HUES64 (cell line): ENCODE measurements at regions not wholly inside any gene's neighbourhood (a gene's known extent, or its start where the extent isn't known, plus 50 kb on each side); places are given as distances from the start of the nearest gene placed in this dataset.

Source experiments
- H3K27ac ChIP-seq: 2 replicates; pipeline ENCODE4 v1.7.0; 2013; ENCODE audit warnings: low read depth, low read length, inconsistent platforms
- H3K27me3 ChIP-seq: 2 replicates; pipeline ENCODE4 v1.6.1; 2013; ENCODE audit warnings: mild to moderate bottlenecking, low read length; ENCODE audit not compliant: insufficient read depth
- H3K36me3 ChIP-seq: 2 replicates; pipeline ENCODE4 v1.6.1; 2013; ENCODE audit warnings: mild to moderate bottlenecking, low read length; ENCODE audit not compliant: insufficient read depth
- H3K4me1 ChIP-seq: 2 replicates; pipeline ENCODE4 v1.6.1; 2013; ENCODE audit warnings: mild to moderate bottlenecking, low read length, moderate library complexity; ENCODE audit not compliant: insufficient read depth
- H3K4me3 ChIP-seq: 2 replicates; pipeline ENCODE4 v1.5.1; 2013; ENCODE audit warnings: mild to moderate bottlenecking, low read length, moderate library complexity
- H3K9ac ChIP-seq: 2 replicates; pipeline ENCODE4 v1.6.1; 2013; ENCODE audit warnings: mild to moderate bottlenecking, low read depth, low read length
- H3K9me3 ChIP-seq: 2 replicates; pipeline ENCODE4 v1.6.1; 2013; ENCODE audit warnings: low read depth, low read length; ENCODE audit not compliant: insufficient read depth
- WGBS: fragments of 150-250, 120-280 bp; methylation state at CpG from one replicate; pipeline ENCODE4 v1.1.7; 2013; ENCODE audit warnings: missing lambda C conversion rate; 5-methylcytosine and 5-hydroxymethylcytosine counted together

GRCh38 chr14:61847861-61848260 lies 85.6 kb downstream of the SNAPC1 start:
- WGBS: 85% methylated on average over 3 of the region's 3 CpGs
- Histone ChIP-seq H3K4me3 (no peak overlapping the region), H3K9ac (no peak overlapping the region), H3K27ac (no peak overlapping the region), H3K9me3 (no peaks in the 10 kb centered on the region), H3K27me3 (no peaks in the 10 kb centered on the region), H3K36me3 (no peaks in the 10 kb centered on the region), H3K4me1 (no peaks in the 10 kb centered on the region)

- Histone ChIP-seq H3K9ac (no peak overlapping the region), H3K4me3 (no peak overlapping the region), H3K27me3 (no peaks in the 10 kb centered on the region), H3K27ac (no peak overlapping the region), H3K36me3 (no peaks in the 10 kb centered on the region), H3K9me3 (no peaks in the 10 kb centered on the region), H3K4me1 (no peaks in the 10 kb centered on the region)
Measured at GRCh38 chr14:61854898-61855297, 92.7 kb downstream of the SNAPC1 start.

GRCh38 chr14:61860294-61860918 lies 98.2 kb downstream of the SNAPC1 start:
- WGBS: 76% methylated on average over 1 of the region's 1 CpG
- Histone ChIP-seq H3K4me3 (no peak overlapping the region), H3K27me3 (no peaks in the 10 kb centered on the region), H3K36me3 (no peaks in the 10 kb centered on the region), H3K9me3 (no peaks in the 10 kb centered on the region), H3K9ac (no peak overlapping the region), H3K4me1 (no peaks in the 10 kb centered on the region), H3K27ac (no peak overlapping the region)

- no peaks in the 10 kb centered on the region for H3K36me3 ChIP-seq
- 88% methylated on average over 6 of the region's 7 CpGs for WGBS
- no peaks in the 10 kb centered on the region for H3K4me1 ChIP-seq
- H3K4me3 ChIP-seq: no peak overlapping the region
- H3K9ac ChIP-seq: no peak overlapping the region
- H3K9me3 ChIP-seq: no peaks in the 10 kb centered on the region
- no peak overlapping the region for H3K27ac ChIP-seq
- H3K27me3 ChIP-seq: no peaks in the 10 kb centered on the region
Measured at GRCh38 chr14:61861320-61861865, 99.2 kb downstream of the SNAPC1 start.

- no peaks in the 10 kb centered on the region for H3K27me3 ChIP-seq
- H3K27ac ChIP-seq: no peak overlapping the region
- no peak overlapping the region for H3K9ac ChIP-seq
- no peaks in the 10 kb centered on the region for H3K4me1 ChIP-seq
- H3K36me3 ChIP-seq: no peaks in the 10 kb centered on the region
- 0 out of 2 replicates have a peak, but pooled peaks cover 1% of the 10 kb centered on the region for H3K9me3 ChIP-seq
- no peak overlapping the region for H3K4me3 ChIP-seq
- 97% methylated on average over 43 of the region's 43 CpGs for WGBS
Measured at GRCh38 chr14:61864329-61864898, 102.2 kb downstream of the SNAPC1 start.

DNA sequence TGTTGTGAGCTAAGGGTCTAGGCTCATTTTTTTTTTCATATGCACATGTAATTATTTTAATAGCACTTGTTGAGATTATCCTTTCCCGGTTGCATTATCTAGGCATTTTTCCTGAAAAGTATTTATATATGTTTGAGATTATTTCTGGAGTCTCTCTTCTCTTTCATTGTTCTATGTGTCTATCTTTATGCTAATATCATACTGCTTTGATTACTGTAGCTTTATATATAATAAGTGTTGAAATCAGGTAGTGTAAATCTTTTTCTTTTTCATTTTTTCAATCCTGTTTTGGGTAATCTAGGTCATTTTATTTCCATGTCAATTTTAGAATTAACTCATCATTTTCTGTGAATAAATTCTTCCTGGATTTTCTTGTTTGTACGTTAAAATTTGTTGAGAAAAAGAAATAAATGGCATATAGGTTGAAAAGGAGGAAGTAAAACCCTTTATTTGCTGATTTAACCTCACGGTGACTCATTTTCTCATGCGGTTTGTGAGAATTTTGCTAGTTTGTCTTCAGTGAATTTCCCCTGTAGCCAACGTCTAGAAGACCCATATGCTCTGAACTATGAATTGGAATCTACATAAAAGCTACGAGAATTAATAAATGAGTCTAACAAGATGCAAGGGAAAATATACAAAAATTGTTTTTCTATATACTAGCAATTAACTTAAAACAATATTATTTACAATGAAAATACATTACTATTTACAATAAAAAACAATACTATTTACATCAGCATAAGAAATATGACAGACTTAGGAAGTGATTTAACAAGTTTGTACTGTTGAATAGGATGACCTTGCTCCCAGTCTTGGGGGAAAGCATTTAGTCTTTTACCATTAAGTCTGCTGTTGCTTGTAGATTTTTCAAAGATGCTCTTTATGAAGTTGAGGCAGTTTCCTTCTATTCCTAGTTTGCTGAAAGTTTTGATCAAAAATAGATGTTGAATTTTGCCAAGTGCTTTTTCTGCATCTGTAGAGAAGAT lies 105.0 kb downstream of the SNAPC1 start:
- H3K27me3 ChIP-seq: no peaks in the 10 kb centered on the region
- H3K36me3 ChIP-seq: no peaks in the 10 kb centered on the region
- WGBS: 94% methylated on average over 4 of the region's 6 CpGs
- peaks cover 13% of the 10 kb centered on the region; the same call in 1 of the 2 replicates for H3K9me3 ChIP-seq
- H3K27ac ChIP-seq: no peak overlapping the region
- H3K4me1 ChIP-seq: no peaks in the 10 kb centered on the region
- no peak overlapping the region for H3K9ac ChIP-seq
- no peak overlapping the region for H3K4me3 ChIP-seq

GRCh38 chr14:61868846-61869245 lies 106.6 kb downstream of the SNAPC1 start:
- no peaks in the 10 kb centered on the region for H3K27me3 ChIP-seq
- H3K4me3 ChIP-seq: no peak overlapping the region
- H3K9ac ChIP-seq: no peak overlapping the region
- no CpG with 5 or more reads among the region's 1 CpG for WGBS
- peaks cover 13% of the 10 kb centered on the region; the same call in 1 of the 2 replicates for H3K9me3 ChIP-seq
- H3K4me1 ChIP-seq: no peaks in the 10 kb centered on the region
- no peaks in the 10 kb centered on the region for H3K36me3 ChIP-seq
- H3K27ac ChIP-seq: no peak overlapping the region

DNA sequence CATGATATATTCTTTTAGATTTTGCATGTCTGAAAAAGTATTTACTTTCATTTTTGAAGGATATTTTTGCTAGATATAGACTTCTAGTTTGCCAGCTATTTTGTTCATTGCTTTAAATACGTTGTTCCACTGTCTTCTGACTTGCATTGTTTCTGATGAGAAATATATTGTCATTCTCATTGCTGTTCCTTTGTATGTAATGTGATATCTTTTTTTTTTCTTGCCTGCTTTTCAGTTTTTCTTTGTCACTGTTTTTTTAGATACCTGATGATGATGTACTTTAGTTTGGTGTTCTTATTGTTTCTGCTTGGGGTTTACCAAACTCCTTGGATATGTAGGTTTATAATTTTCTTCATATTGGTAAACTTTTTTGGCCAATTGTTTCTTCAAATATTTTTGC lies 107.9 kb downstream of the SNAPC1 start:
- H3K9me3 ChIP-seq: peaks cover 13% of the 10 kb centered on the region; the same call in 1 of the 2 replicates
- no peak overlapping the region for H3K4me3 ChIP-seq
- WGBS: 92% methylated on average over 1 of the region's 1 CpG
- no peak overlapping the region for H3K9ac ChIP-seq
- no peak overlapping the region for H3K27ac ChIP-seq
- H3K36me3 ChIP-seq: no peaks in the 10 kb centered on the region
- no peaks in the 10 kb centered on the region for H3K27me3 ChIP-seq
- no peaks in the 10 kb centered on the region for H3K4me1 ChIP-seq

- no peak overlapping the region for H3K4me3 ChIP-seq
- H3K36me3 ChIP-seq: no peaks in the 10 kb centered on the region
- peaks cover 13% of the 10 kb centered on the region; the same call in 1 of the 2 replicates for H3K9me3 ChIP-seq
- no peaks in the 10 kb centered on the region for H3K27me3 ChIP-seq
- H3K4me1 ChIP-seq: no peaks in the 10 kb centered on the region
- WGBS: 50% methylated on average over 1 of the region's 1 CpG
- H3K9ac ChIP-seq: no peak overlapping the region
- no peak overlapping the region for H3K27ac ChIP-seq
Measured at GRCh38 chr14:61872452-61872851, 110.2 kb downstream of the SNAPC1 start.

GRCh38 chr14:61875483-61875882 lies 113.3 kb downstream of the SNAPC1 start:
- H3K9me3 ChIP-seq: peaks cover 5% of the 10 kb centered on the region; the same call in 1 of the 2 replicates
- no peaks in the 10 kb centered on the region for H3K36me3 ChIP-seq
- no peak overlapping the region for H3K27ac ChIP-seq
- H3K4me3 ChIP-seq: no peak overlapping the region
- no peak overlapping the region for H3K9ac ChIP-seq
- WGBS: 91% methylated on average over 1 of the region's 1 CpG
- H3K4me1 ChIP-seq: no peaks in the 10 kb centered on the region
- H3K27me3 ChIP-seq: no peaks in the 10 kb centered on the region
